Right lobe of liver (tissue), 4 donors: ENCODE measurements at regions not wholly inside any gene's neighbourhood (a gene's known extent, or its start where the extent isn't known, plus 50 kb on each side); places are given as distances from the start of the nearest gene placed in this dataset.

Experiments
- CTCF ChIP-seq, 4 donors: fragments of 200-600 bp in 3 of 4; fragments of 450-650 bp in 1 of 4; IDR thresholded peaks; one replicate each; pipeline versions ENCODE4 v1.5.1 to v1.8.0; 2016 to 2022; ENCODE audit warnings: antibody characterized with exemption in 4 of 4, mild to moderate bottlenecking in 2 of 4
- POLR2A ChIP-seq: fragments of 450-650 bp; IDR thresholded peaks from one replicate; pipeline ENCODE4 v1.6.1; 2017; ENCODE audit warnings: antibody characterized with exemption, mild to moderate bottlenecking
- donor health status: DM: no; HTN: no; CAD: no.
- donor health status: DM: no; HTN: no; CAD: no.
- donor health status: DM: no; HTN: yes; CAD: no.

DNA sequence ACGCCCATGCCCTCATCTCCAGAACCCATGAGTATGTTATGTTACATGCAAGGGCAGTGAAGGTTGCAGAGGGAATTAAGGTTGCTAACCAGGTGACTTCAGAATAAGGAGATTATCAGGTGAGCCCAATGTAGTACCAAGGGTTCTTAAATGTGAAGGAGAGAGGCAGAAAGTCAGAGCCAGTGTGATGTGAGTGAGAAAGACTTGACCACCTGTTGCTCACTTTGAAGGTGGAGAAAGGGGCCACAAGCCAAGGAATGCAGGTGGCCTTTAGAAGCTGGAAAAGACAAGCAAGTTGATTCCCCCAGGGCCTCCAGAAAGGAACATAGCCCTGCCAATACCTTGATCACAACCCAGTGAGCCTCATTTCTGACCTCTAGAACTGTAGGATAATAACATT, 84.7 kb upstream of the CLDN14 start:
- TF ChIP-seq CTCF (IDR thresholded peaks at IDR 0.05) (no peak), POLR2A (no peak)
